Upper lobe of left lung (tissue), 6 donors: ENCODE measurements at regions not wholly inside any gene's neighbourhood (a gene's known extent, or its start where the extent isn't known, plus 50 kb on each side); places are given as distances from the start of the nearest gene placed in this dataset.

ENCODE experiments used
- ATAC-seq, 2 donors: fragments of 200-7000 bp; cut with Tn5 transposase; one replicate each; pipeline ENCODE4 v1.9.1; 2022; ENCODE audit warnings: mild to moderate bottlenecking in 2 of 2, moderate library complexity in 2 of 2; ENCODE audit not compliant: low FRiP score in 2 of 2
- DNase-seq, 2 donors: peaks; one replicate each; pipeline ENCODE4 v3.0.0-alpha.2; 2019 to 2020
- H3K27ac ChIP-seq, 4 donors: fragments of 200-600 bp; sonication (generic); one replicate each; pipeline ENCODE4 v1.5.1; 2016 to 2019
- H3K27me3 ChIP-seq, 4 donors: fragments of 200-600 bp; sonication (generic); one replicate each; pipeline ENCODE4 v1.5.1; 2017 to 2019
- H3K36me3 ChIP-seq, 4 donors: fragments of 200-600 bp; sonication (generic); one replicate each; pipeline ENCODE4 v1.5.1; 2016 to 2019
- H3K4me1 ChIP-seq, 4 donors: fragments of 200-600 bp; sonication (generic); one replicate each; pipeline ENCODE4 v1.5.1; 2018 to 2019
- H3K4me3 ChIP-seq, 4 donors: fragments of 200-600 bp; sonication (generic); one replicate each; pipeline ENCODE4 v1.5.1; 2017 to 2019; ENCODE audit warnings: mild to moderate bottlenecking in 2 of 4, moderate library complexity in 1 of 4
- H3K9me3 ChIP-seq, 4 donors: fragments of 200-600 bp; sonication (generic); one replicate each; pipeline ENCODE4 v1.5.1; 2018 to 2019
- EP300 ChIP-seq, 4 donors: sonication (generic); formaldehyde crosslinking; IDR thresholded peaks; one replicate each; pipeline ENCODE4 v1.5.1; 2017; ENCODE audit warnings: antibody characterized with exemption in 4 of 4, control low read depth in 2 of 4
- POLR2A ChIP-seq, 4 donors: fragments of 450-650 bp; IDR thresholded peaks; one replicate each; pipeline ENCODE4 v1.5.1; 2016 to 2017; ENCODE audit warnings: antibody characterized with exemption in 4 of 4, mild to moderate bottlenecking in 2 of 4
- POLR2AphosphoS5 ChIP-seq, 2 donors: sonication (generic); formaldehyde crosslinking; IDR thresholded peaks; one replicate each; pipeline ENCODE4 v1.5.1; 2017; ENCODE audit warnings: antibody characterized with exemption in 2 of 2
- WGBS, 2 donors: methylation state at CpG; one replicate each; pipeline ENCODE4 v1.1.5; 2017 to 2018; 5-methylcytosine and 5-hydroxymethylcytosine counted together
- TF ChIP-seq, protein P1 (sequence below), 6 experiments: fragments of 450-650 bp in 4 of 6; fragments of 200-600 bp in 2 of 6; sonication (generic) in 2 of 6; IDR thresholded peaks; one replicate each; pipeline ENCODE4 v1.5.1; 2016 to 2019; ENCODE audit warnings: antibody characterized with exemption in 6 of 6
- donor health status: DM: no; HTN: no; CAD: no; lungs with moderate emphysema.
- donor health status: DM: no; HTN: yes; CAD: no; lungs with severe emphysema.

- H3K9me3 ChIP-seq: no peaks in the 10 kb centered on the region
- H3K36me3 ChIP-seq: no peaks in the 10 kb centered on the region
- DNase-seq (no peak), ATAC-seq (no peak)
- H3K4me3 ChIP-seq: no peak overlapping the region
- 85 to 90% methylated on average over 3 of the region's 3 CpGs for WGBS, 2 donors
- no peak overlapping the region for H3K27ac ChIP-seq
- H3K4me1 ChIP-seq: no peaks in the 10 kb centered on the region
- TF ChIP-seq, protein P1, sequence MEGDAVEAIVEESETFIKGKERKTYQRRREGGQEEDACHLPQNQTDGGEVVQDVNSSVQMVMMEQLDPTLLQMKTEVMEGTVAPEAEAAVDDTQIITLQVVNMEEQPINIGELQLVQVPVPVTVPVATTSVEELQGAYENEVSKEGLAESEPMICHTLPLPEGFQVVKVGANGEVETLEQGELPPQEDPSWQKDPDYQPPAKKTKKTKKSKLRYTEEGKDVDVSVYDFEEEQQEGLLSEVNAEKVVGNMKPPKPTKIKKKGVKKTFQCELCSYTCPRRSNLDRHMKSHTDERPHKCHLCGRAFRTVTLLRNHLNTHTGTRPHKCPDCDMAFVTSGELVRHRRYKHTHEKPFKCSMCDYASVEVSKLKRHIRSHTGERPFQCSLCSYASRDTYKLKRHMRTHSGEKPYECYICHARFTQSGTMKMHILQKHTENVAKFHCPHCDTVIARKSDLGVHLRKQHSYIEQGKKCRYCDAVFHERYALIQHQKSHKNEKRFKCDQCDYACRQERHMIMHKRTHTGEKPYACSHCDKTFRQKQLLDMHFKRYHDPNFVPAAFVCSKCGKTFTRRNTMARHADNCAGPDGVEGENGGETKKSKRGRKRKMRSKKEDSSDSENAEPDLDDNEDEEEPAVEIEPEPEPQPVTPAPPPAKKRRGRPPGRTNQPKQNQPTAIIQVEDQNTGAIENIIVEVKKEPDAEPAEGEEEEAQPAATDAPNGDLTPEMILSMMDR (IDR thresholded peaks at IDR 0.05): no peak
- TF ChIP-seq POLR2A (IDR thresholded peaks at IDR 0.05) (no peak), POLR2AphosphoS5 (IDR thresholded peaks at IDR 0.05) (no peak), EP300 (IDR thresholded peaks at IDR 0.05) (no peak)
- H3K27me3 ChIP-seq: no peaks in the 10 kb centered on the region
Measured at GRCh38 chr11:26835611-26836010, 113.8 kb upstream of the SLC5A12 start.

DNA sequence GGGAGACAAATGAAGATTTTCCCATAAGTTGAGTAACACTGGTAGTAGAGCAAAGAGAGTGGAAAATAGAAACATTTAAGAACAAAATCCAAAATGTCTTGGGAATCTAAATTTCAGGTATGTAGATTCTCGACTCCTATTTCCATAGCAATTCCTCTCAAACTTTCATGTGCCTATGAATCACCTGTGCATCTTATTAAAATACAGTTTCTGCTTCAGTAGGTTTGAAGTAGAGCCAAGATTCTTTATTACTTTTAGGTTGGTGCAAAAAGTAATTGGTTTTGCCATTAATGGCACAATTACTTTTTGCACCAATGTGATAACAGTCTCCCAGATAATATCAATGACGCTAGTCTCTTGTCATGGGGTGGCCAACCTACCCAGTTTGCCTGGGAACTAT lies 115.3 kb upstream of the SLC5A12 start:
- no peaks in the 10 kb centered on the region for H3K36me3 ChIP-seq
- DNase-seq (no peak), ATAC-seq (no peak)
- 78 to 82% methylated on average over 2 of the region's 2 CpGs for WGBS, 2 donors
- H3K9me3 ChIP-seq: no peaks in the 10 kb centered on the region
- H3K4me1 ChIP-seq: peaks cover 0 to under 1% (median 0%) of the 10 kb centered on the region in 4 donors
- no peaks in the 10 kb centered on the region for H3K27me3 ChIP-seq
- H3K27ac ChIP-seq: no peak overlapping the region
- H3K4me3 ChIP-seq: no peak overlapping the region
- TF ChIP-seq POLR2AphosphoS5 (IDR thresholded peaks at IDR 0.05) (no peak), POLR2A (IDR thresholded peaks at IDR 0.05) (no peak), EP300 (IDR thresholded peaks at IDR 0.05) (no peak)
- TF ChIP-seq, protein P1 (IDR thresholded peaks at IDR 0.05): no peak

DNA sequence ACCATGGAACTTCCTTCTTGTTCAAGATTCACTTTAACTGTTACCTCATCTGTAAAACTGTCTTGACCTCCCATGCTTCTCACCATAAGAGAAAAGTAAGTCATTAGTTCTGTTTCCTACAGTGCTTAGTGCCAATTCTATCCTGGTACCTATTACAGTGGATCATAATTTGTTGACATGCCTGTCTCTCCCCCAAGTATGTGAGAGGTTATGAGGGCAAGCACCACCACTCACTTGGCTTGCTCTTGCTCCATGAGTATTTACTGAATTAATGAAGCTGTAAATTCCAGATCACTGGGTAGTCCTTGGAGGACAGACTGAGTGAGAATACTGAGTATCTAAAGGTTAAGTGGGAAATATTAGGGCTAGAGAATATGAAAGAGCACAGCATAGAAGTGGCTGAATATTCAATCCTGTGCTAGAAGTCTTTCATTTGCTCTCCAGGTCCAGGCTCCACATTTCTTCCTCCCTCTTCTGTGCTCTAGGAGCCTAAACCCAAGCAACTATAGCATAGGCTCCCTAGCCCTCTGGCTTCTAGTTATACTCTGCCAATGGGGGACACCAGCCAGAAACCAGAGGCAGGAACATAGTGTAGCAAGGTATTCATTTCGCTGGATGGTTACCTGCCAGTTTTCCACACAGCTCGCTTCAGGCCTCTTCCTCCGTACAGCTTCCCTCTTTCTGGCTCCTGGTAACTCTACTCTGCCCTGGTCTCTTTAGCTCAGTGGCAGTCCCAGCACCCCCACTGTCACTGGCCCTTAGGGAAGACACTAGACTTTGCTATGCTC lies 118.2 kb upstream of the SLC5A12 start:
- ATAC-seq: no peak
- peaks cover 0 to 2% (median 0%) of the 10 kb centered on the region in 4 donors for H3K4me1 ChIP-seq
- 82 to 87% methylated on average over 3 of the region's 3 CpGs for WGBS, 2 donors
- H3K27me3 ChIP-seq: no peaks in the 10 kb centered on the region
- no peak overlapping the region for H3K27ac ChIP-seq
- DNase-seq: no peak
- no peaks in the 10 kb centered on the region for H3K9me3 ChIP-seq
- no peak overlapping the region for H3K4me3 ChIP-seq
- TF ChIP-seq, protein P1 (IDR thresholded peaks at IDR 0.05): no peak
- TF ChIP-seq EP300 (IDR thresholded peaks at IDR 0.05) (no peak), POLR2A (IDR thresholded peaks at IDR 0.05) (no peak), POLR2AphosphoS5 (IDR thresholded peaks at IDR 0.05) (no peak)
- no peaks in the 10 kb centered on the region for H3K36me3 ChIP-seq

DNA sequence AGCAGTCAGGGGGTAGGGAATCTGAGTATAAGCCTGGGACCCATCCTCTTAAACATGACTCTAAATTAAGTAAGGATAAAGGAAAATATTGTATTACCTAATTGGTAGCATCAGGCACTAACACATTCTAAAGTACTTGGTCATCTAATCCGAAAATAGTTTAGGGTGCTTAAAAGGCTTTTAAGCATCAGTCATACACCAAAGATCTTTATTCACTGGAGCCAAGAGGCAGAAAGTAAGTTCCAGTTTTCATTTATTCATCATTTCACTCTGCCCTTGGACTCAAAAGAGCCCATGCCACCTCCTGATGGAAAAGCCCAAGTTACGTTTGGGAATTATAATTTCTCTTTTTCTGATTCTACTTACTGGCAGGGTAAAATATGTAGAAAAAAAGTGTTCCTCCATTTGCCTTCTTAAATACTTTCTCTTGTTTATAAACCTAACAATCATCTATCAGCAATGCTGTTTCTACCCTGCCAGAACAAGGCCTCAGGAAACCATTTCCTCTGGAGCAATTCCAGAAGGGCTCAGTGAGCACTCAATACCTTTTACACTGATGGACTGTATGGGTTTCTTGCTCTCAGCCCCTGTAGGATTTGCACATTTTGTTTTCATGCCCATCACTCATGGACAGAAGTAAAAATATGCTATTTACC lies 120.1 kb upstream of the SLC5A12 start:
- WGBS, 2 donors: 54 to 64% methylated on average over 2 of the region's 2 CpGs
- no peak overlapping the region for H3K4me3 ChIP-seq
- H3K9me3 ChIP-seq: no peaks in the 10 kb centered on the region
- TF ChIP-seq POLR2A (IDR thresholded peaks at IDR 0.05) (no peak), POLR2AphosphoS5 (IDR thresholded peaks at IDR 0.05) (no peak)
- peak overlapping the region in 1 of 4 donors; percentile 22 for H3K27ac ChIP-seq
- ATAC-seq (peak in 1 of 2 donors; percentile 53), DNase-seq (no peak)
- peaks cover 0 to 2% (median 0%) of the 10 kb centered on the region in 4 donors for H3K4me1 ChIP-seq
- no peaks in the 10 kb centered on the region for H3K36me3 ChIP-seq
- no peaks in the 10 kb centered on the region for H3K27me3 ChIP-seq

- TF ChIP-seq POLR2A (IDR thresholded peaks at IDR 0.05) (no peak), EP300 (IDR thresholded peaks at IDR 0.05) (no peak), POLR2AphosphoS5 (IDR thresholded peaks at IDR 0.05) (no peak)
- TF ChIP-seq, protein P1 (IDR thresholded peaks at IDR 0.05): no peak
- H3K27ac ChIP-seq: peak overlapping the region in 2 of 4 donors; percentile 22 to 45
- H3K4me3 ChIP-seq: no peak overlapping the region
- peak in 1 of 2 donors; percentile 47 for ATAC-seq
- H3K4me1 ChIP-seq: peaks cover 0 to 2% (median 0%) of the 10 kb centered on the region in 4 donors
- no peaks in the 10 kb centered on the region for H3K36me3 ChIP-seq
- 73 to 77% methylated on average over 3 of the region's 3 CpGs for WGBS, 2 donors
- DNase-seq: no peak
- no peaks in the 10 kb centered on the region for H3K9me3 ChIP-seq
- no peaks in the 10 kb centered on the region for H3K27me3 ChIP-seq
Measured at GRCh38 chr11:26842478-26843282, 120.8 kb upstream of the SLC5A12 start.
